LNCaP clone FGC (cell line): ENCODE measurements at regions not wholly inside any gene's neighbourhood (a gene's known extent, or its start where the extent isn't known, plus 50 kb on each side); places are given as distances from the start of the nearest gene placed in this dataset.
A peak's percentile ranks its signal among the peaks of the same experiment; 100 is the strongest.

Experiments
- DNase-seq: peaks from one replicate; pipeline ENCODE4 v3.0.0-alpha.2; 2011; ENCODE audit warnings: low read depth
- H3K4me3 ChIP-seq: 2 replicates; pipeline ENCODE4 v1.5.1; 2011; ENCODE audit warnings: mild to moderate bottlenecking, low read depth, low read length, control low read depth
- TF ChIP-seq, protein P1 (sequence below): IDR thresholded peaks from 2 replicates; pipeline ENCODE4 v1.5.1; 2012; ENCODE audit warnings: mild to moderate bottlenecking; ENCODE audit not compliant: control insufficient read depth, insufficient read depth; ENCODE audit errors: extremely low read depth

DNA sequence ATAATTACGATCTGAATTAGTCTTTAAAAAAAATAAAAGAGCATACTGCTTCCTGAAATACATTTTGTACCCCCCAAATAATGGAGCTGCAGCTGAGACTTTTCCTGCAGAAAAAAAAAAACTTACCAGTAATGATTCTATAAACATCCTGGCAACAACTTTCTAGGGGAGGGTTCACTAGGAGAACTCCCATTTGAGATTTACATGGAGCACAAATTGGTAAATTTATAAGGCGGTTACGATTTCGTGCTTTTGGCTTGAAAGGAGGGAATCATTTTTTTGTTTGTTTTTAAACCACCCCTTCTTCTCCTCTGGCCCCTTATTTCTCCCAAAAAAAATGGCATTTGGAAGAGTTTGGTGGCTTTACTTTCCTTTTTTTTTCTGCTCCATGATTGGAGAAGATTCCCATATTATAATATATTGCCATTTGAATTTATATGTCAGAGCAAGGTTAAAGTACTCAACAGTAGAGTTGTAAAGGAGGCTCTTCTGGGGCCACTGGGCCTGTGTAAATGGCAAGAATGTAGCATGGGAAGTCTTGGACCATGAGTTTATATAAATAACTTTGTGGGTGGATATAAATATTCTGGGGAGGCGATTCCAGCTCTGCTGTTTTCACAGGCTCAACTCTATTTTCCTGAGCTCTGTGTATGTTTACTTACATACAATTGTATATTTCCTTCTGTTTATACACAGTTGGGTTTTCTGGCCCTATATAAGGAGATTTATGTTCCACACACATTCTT is 159.9 kb downstream of the CSNK1G3 start:
- H3K4me3 ChIP-seq = no peak overlapping the region
- TF ChIP-seq, protein P1, sequence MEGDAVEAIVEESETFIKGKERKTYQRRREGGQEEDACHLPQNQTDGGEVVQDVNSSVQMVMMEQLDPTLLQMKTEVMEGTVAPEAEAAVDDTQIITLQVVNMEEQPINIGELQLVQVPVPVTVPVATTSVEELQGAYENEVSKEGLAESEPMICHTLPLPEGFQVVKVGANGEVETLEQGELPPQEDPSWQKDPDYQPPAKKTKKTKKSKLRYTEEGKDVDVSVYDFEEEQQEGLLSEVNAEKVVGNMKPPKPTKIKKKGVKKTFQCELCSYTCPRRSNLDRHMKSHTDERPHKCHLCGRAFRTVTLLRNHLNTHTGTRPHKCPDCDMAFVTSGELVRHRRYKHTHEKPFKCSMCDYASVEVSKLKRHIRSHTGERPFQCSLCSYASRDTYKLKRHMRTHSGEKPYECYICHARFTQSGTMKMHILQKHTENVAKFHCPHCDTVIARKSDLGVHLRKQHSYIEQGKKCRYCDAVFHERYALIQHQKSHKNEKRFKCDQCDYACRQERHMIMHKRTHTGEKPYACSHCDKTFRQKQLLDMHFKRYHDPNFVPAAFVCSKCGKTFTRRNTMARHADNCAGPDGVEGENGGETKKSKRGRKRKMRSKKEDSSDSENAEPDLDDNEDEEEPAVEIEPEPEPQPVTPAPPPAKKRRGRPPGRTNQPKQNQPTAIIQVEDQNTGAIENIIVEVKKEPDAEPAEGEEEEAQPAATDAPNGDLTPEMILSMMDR = no peak
- DNase-seq = no peak

GRCh38 chr5:123671042-123671441 is 159.1 kb downstream of the CSNK1G3 start:
- H3K4me3 ChIP-seq = no peak overlapping the region
- TF ChIP-seq, protein P1 = peak; percentile 73
- peak; percentile 17 for DNase-seq
